ENCODE measurements at regions not wholly inside any gene's neighbourhood (a gene's known extent, or its start where the extent isn't known, plus 50 kb on each side); places are given as distances from the start of the nearest gene placed in this dataset.

- Mint-ChIP-seq H3K4me3 (no peak overlapping the region), H3K36me3 (no peaks in the 10 kb centered on the region)
- CTCF ChIA-PET: interaction anchor here in 1 of 2 donors (0.6 kb wide), 1 partner anchor 624 kb away, joined by 3 read pairs; no protein-coding TSS in a partner anchor
Measured at GRCh38 chr10:9688711-9689110, 1329.0 kb upstream of the CELF2 start.

GRCh38 chr10:9707216-9707615 lies 1310.5 kb upstream of the CELF2 start:
- peaks cover 1 to 22% (median 9%) of the 10 kb centered on the region in 3 donors for H3K9me3 Mint-ChIP-seq
- ChIA-PET CTCF (no interaction called here), POLR2A (no interaction called here)
- peaks cover 2% of the 10 kb centered on the region for H3K9me3 ChIP-seq
- no peaks in the 10 kb centered on the region for H3K4me1 ChIP-seq (ENCODE audit: control insufficient read depth in 1 of 2, extremely low read depth in 1 of 2, insufficient read depth in 2 of 2, low read length in 2 of 2)
- ATAC-seq (replicated peaks in 1 of 4) (no peak), DNase-seq (no peak)
- no peak overlapping the region for H3K27ac Mint-ChIP-seq
- no peaks in the 10 kb centered on the region for H3K36me3 Mint-ChIP-seq
- H3K36me3 ChIP-seq (ENCODE audit: control insufficient read depth in 2 of 2, extremely low read depth in 1 of 2, insufficient read depth in 1 of 2, low read length in 1 of 2): no peaks in the 10 kb centered on the region
- no peak overlapping the region for H3K27ac ChIP-seq (ENCODE audit: low read length)
- H3K4me3 ChIP-seq (ENCODE audit: control insufficient read depth in 1 of 2, extremely low read depth in 1 of 2, low read length in 1 of 2): no peak overlapping the region
- H3K4me1 Mint-ChIP-seq: no peaks in the 10 kb centered on the region
- H3K27me3 Mint-ChIP-seq: peaks cover 0 to 3% of the 10 kb centered on the region in 2 donors
- no peaks in the 10 kb centered on the region for H3K27me3 ChIP-seq (replicated peaks in 1 of 2; ENCODE audit: control insufficient read depth in 2 of 2, extremely low read depth in 1 of 2, insufficient read depth in 2 of 2, low read length in 1 of 2)
- no CpG with 5 or more reads among the region's 3 CpGs for WGBS (ENCODE audit: insufficient coverage)
- no peak overlapping the region for H3K4me3 Mint-ChIP-seq

More at GRCh38 chr10:9688711-9689110, 1329.0 kb upstream of the CELF2 start:
- ATAC-seq (replicated peaks in 1 of 4): no peak
- H3K4me3 ChIP-seq (ENCODE audit: control insufficient read depth in 1 of 2, extremely low read depth in 1 of 2, low read length in 1 of 2): no peak overlapping the region
- H3K4me1 ChIP-seq (ENCODE audit: control insufficient read depth in 1 of 2, extremely low read depth in 1 of 2, insufficient read depth in 2 of 2, low read length in 2 of 2): no peaks in the 10 kb centered on the region
- H3K27ac ChIP-seq (ENCODE audit: low read length): no peak overlapping the region
- H3K27me3 ChIP-seq (replicated peaks in 1 of 2; ENCODE audit: control insufficient read depth in 2 of 2, extremely low read depth in 1 of 2, insufficient read depth in 2 of 2, low read length in 1 of 2): no peaks in the 10 kb centered on the region
- no peaks in the 10 kb centered on the region for H3K9me3 ChIP-seq
- no peaks in the 10 kb centered on the region for H3K36me3 ChIP-seq (ENCODE audit: control insufficient read depth in 2 of 2, extremely low read depth in 1 of 2, insufficient read depth in 1 of 2, low read length in 1 of 2)
- Mint-ChIP-seq H3K27ac (no peak overlapping the region), H3K9me3 (no peaks in the 10 kb centered on the region), H3K27me3 (no peaks in the 10 kb centered on the region), H3K4me1 (no peaks in the 10 kb centered on the region)
- no peak for DNase-seq
- POLR2A ChIA-PET: no interaction called here

- Histone ChIP-seq H3K36me3 (ENCODE audit: control insufficient read depth in 2 of 2, extremely low read depth in 1 of 2, insufficient read depth in 1 of 2, low read length in 1 of 2) (no peaks in the 10 kb centered on the region), H3K9me3 (peaks cover 3% of the 10 kb centered on the region), H3K27ac (ENCODE audit: low read length) (no peak overlapping the region), H3K4me1 (ENCODE audit: control insufficient read depth in 1 of 2, extremely low read depth in 1 of 2, insufficient read depth in 2 of 2, low read length in 2 of 2) (no peaks in the 10 kb centered on the region), H3K4me3 (ENCODE audit: control insufficient read depth in 1 of 2, extremely low read depth in 1 of 2, low read length in 1 of 2) (no peak overlapping the region), H3K27me3 (replicated peaks in 1 of 2; ENCODE audit: control insufficient read depth in 2 of 2, extremely low read depth in 1 of 2, insufficient read depth in 2 of 2, low read length in 1 of 2) (no peaks in the 10 kb centered on the region)
- no peaks in the 10 kb centered on the region for H3K27me3 Mint-ChIP-seq
- H3K4me3 Mint-ChIP-seq: no peak overlapping the region
- no peak for ATAC-seq (replicated peaks in 1 of 4)
- no peak overlapping the region for H3K27ac Mint-ChIP-seq
- POLR2A ChIA-PET: no interaction called here
- H3K4me1 Mint-ChIP-seq: no peaks in the 10 kb centered on the region
- CTCF ChIA-PET: no interaction called here
- DNase-seq: no peak
- peaks cover 10 to 37% (median 17%) of the 10 kb centered on the region in 3 donors for H3K9me3 Mint-ChIP-seq
- 83% methylated on average over 2 of the region's 3 CpGs for WGBS (ENCODE audit: insufficient coverage)
- no peaks in the 10 kb centered on the region for H3K36me3 Mint-ChIP-seq
Measured at GRCh38 chr10:9709849-9710248, 1307.8 kb upstream of the CELF2 start.

GRCh38 chr10:9712393-9712792 lies 1305.3 kb upstream of the CELF2 start:
- H3K27me3 ChIP-seq (replicated peaks in 1 of 2; ENCODE audit: control insufficient read depth in 2 of 2, extremely low read depth in 1 of 2, insufficient read depth in 2 of 2, low read length in 1 of 2): no peaks in the 10 kb centered on the region
- H3K9me3 Mint-ChIP-seq: peaks cover 10 to 37% (median 17%) of the 10 kb centered on the region in 3 donors
- peaks cover 3% of the 10 kb centered on the region for H3K9me3 ChIP-seq
- ChIA-PET CTCF (no interaction called here), POLR2A (no interaction called here)
- H3K4me3 Mint-ChIP-seq: no peak overlapping the region
- no peaks in the 10 kb centered on the region for H3K4me1 ChIP-seq (ENCODE audit: control insufficient read depth in 1 of 2, extremely low read depth in 1 of 2, insufficient read depth in 2 of 2, low read length in 2 of 2)
- no peaks in the 10 kb centered on the region for H3K36me3 ChIP-seq (ENCODE audit: control insufficient read depth in 2 of 2, extremely low read depth in 1 of 2, insufficient read depth in 1 of 2, low read length in 1 of 2)
- DNase-seq: no peak
- ATAC-seq (replicated peaks in 1 of 4): no peak
- no peak overlapping the region for H3K4me3 ChIP-seq (ENCODE audit: control insufficient read depth in 1 of 2, extremely low read depth in 1 of 2, low read length in 1 of 2)
- no peaks in the 10 kb centered on the region for H3K36me3 Mint-ChIP-seq
- H3K27me3 Mint-ChIP-seq: peaks cover 0 to 4% of the 10 kb centered on the region in 2 donors
- H3K27ac Mint-ChIP-seq: no peak overlapping the region
- no peak overlapping the region for H3K27ac ChIP-seq (ENCODE audit: low read length)
- no peaks in the 10 kb centered on the region for H3K4me1 Mint-ChIP-seq

GRCh38 chr10:9719246-9719645 lies 1298.4 kb upstream of the CELF2 start:
- no peak overlapping the region for H3K4me3 Mint-ChIP-seq
- H3K36me3 ChIP-seq (ENCODE audit: control insufficient read depth in 2 of 2, extremely low read depth in 1 of 2, insufficient read depth in 1 of 2, low read length in 1 of 2): no peaks in the 10 kb centered on the region
- no peaks in the 10 kb centered on the region for H3K9me3 ChIP-seq
- no peaks in the 10 kb centered on the region for H3K4me1 Mint-ChIP-seq
- ATAC-seq (replicated peaks in 1 of 4) (no peak), DNase-seq (no peak)
- H3K27me3 ChIP-seq (replicated peaks in 1 of 2; ENCODE audit: control insufficient read depth in 2 of 2, extremely low read depth in 1 of 2, insufficient read depth in 2 of 2, low read length in 1 of 2): no peaks in the 10 kb centered on the region
- peaks cover 0 to 4% of the 10 kb centered on the region in 2 donors for H3K27me3 Mint-ChIP-seq
- no peak overlapping the region for H3K27ac ChIP-seq (ENCODE audit: low read length)
- H3K9me3 Mint-ChIP-seq: peaks cover 0 to 9% (median 6%) of the 10 kb centered on the region in 3 donors
- CTCF ChIA-PET: no interaction called here
- POLR2A ChIA-PET: no interaction called here
- H3K36me3 Mint-ChIP-seq: no peaks in the 10 kb centered on the region
- no peaks in the 10 kb centered on the region for H3K4me1 ChIP-seq (ENCODE audit: control insufficient read depth in 1 of 2, extremely low read depth in 1 of 2, insufficient read depth in 2 of 2, low read length in 2 of 2)
- H3K4me3 ChIP-seq (ENCODE audit: control insufficient read depth in 1 of 2, extremely low read depth in 1 of 2, low read length in 1 of 2): no peak overlapping the region
- WGBS (ENCODE audit: insufficient coverage): no CpG with 5 or more reads among the region's 2 CpGs
- H3K27ac Mint-ChIP-seq: no peak overlapping the region

GRCh38 chr10:9733766-9734165 lies 1283.9 kb upstream of the CELF2 start:
- H3K36me3 ChIP-seq (ENCODE audit: control insufficient read depth in 2 of 2, extremely low read depth in 1 of 2, insufficient read depth in 1 of 2, low read length in 1 of 2): no peaks in the 10 kb centered on the region
- peaks cover 0 to 1% of the 10 kb centered on the region in 2 donors for H3K27me3 Mint-ChIP-seq
- ChIA-PET POLR2A (no interaction called here), CTCF (interaction anchor here in 1 of 2 donors (0.6 kb wide), 1 partner anchor 34 kb away, joined by 3 read pairs; no protein-coding TSS in a partner anchor)
- H3K27me3 ChIP-seq (replicated peaks in 1 of 2; ENCODE audit: control insufficient read depth in 2 of 2, extremely low read depth in 1 of 2, insufficient read depth in 2 of 2, low read length in 1 of 2): no peaks in the 10 kb centered on the region
- ATAC-seq (replicated peaks in 1 of 4) (no peak), DNase-seq (no peak)
- H3K36me3 Mint-ChIP-seq: no peaks in the 10 kb centered on the region
- no peaks in the 10 kb centered on the region for H3K9me3 ChIP-seq
- no peak overlapping the region for H3K4me3 ChIP-seq (ENCODE audit: control insufficient read depth in 1 of 2, extremely low read depth in 1 of 2, low read length in 1 of 2)
- H3K4me3 Mint-ChIP-seq: no peak overlapping the region
- H3K4me1 ChIP-seq (ENCODE audit: control insufficient read depth in 1 of 2, extremely low read depth in 1 of 2, insufficient read depth in 2 of 2, low read length in 2 of 2): no peaks in the 10 kb centered on the region
- H3K4me1 Mint-ChIP-seq: no peaks in the 10 kb centered on the region
- H3K27ac Mint-ChIP-seq: no peak overlapping the region
- WGBS (ENCODE audit: insufficient coverage): 60% methylated on average over 1 of the region's 1 CpG
- peaks cover 2 to 7% (median 4%) of the 10 kb centered on the region in 3 donors for H3K9me3 Mint-ChIP-seq
- H3K27ac ChIP-seq (ENCODE audit: low read length): no peak overlapping the region

- Histone ChIP-seq H3K9me3 (no peaks in the 10 kb centered on the region), H3K27me3 (replicated peaks in 1 of 2; ENCODE audit: control insufficient read depth in 2 of 2, extremely low read depth in 1 of 2, insufficient read depth in 2 of 2, low read length in 1 of 2) (no peaks in the 10 kb centered on the region), H3K4me3 (ENCODE audit: control insufficient read depth in 1 of 2, extremely low read depth in 1 of 2, low read length in 1 of 2) (no peak overlapping the region), H3K36me3 (ENCODE audit: control insufficient read depth in 2 of 2, extremely low read depth in 1 of 2, insufficient read depth in 1 of 2, low read length in 1 of 2) (no peaks in the 10 kb centered on the region), H3K4me1 (ENCODE audit: control insufficient read depth in 1 of 2, extremely low read depth in 1 of 2, insufficient read depth in 2 of 2, low read length in 2 of 2) (no peaks in the 10 kb centered on the region), H3K27ac (ENCODE audit: low read length) (no peak overlapping the region)
- ChIA-PET POLR2A (no interaction called here), CTCF (no interaction called here)
- Mint-ChIP-seq H3K4me1 (no peaks in the 10 kb centered on the region), H3K27ac (no peak overlapping the region), H3K36me3 (no peaks in the 10 kb centered on the region), H3K27me3 (peaks cover 0 to 1% of the 10 kb centered on the region in 2 donors), H3K4me3 (no peak overlapping the region), H3K9me3 (peaks cover 0 to 4% (median 4%) of the 10 kb centered on the region in 3 donors)
- WGBS (ENCODE audit: insufficient coverage): 95% methylated on average over 3 of the region's 5 CpGs
- ATAC-seq (replicated peaks in 1 of 4) (no peak), DNase-seq (no peak)
Measured at GRCh38 chr10:9734218-9734617, 1283.5 kb upstream of the CELF2 start.
